AG04449 (cell line): ENCODE measurements at regions not wholly inside any gene's neighbourhood (a gene's known extent, or its start where the extent isn't known, plus 50 kb on each side); places are given as distances from the start of the nearest gene placed in this dataset.

Experiments
- CTCF ChIA-PET: fragments of 350-600 bp; formaldehyde crosslinking; extraction: SDS; loops from one replicate; lab custom pipeline; 2021; ENCODE audit warnings: antibody characterized with exemption; lab: Yijun Ruan, JAX
- POLR2A ChIA-PET: fragments of 400-600, 350-600 bp; formaldehyde crosslinking; extraction: SDS; loops from one replicate; lab custom pipeline; 2020; ENCODE audit warnings: antibody characterized with exemption, inconsistent platforms; lab: Yijun Ruan, JAX
- DNase-seq: peaks from one replicate; pipeline ENCODE4 v3.0.0-alpha.2; 2010; ENCODE audit warnings: low read depth, low spot score
- H3K4me3 ChIP-seq: 2 replicates; pipeline ENCODE4 v1.5.1; 2011; ENCODE audit warnings: low read depth, mild to moderate bottlenecking, control low read depth, low read length
- CTCF ChIP-seq: IDR thresholded peaks from one replicate; pipeline ENCODE4 v1.5.1; 2011; ENCODE audit warnings: mild to moderate bottlenecking, moderate library complexity, low read length, control low read depth, inconsistent platforms; ENCODE audit not compliant: insufficient read depth; ENCODE audit errors: missing control alignments

DNA sequence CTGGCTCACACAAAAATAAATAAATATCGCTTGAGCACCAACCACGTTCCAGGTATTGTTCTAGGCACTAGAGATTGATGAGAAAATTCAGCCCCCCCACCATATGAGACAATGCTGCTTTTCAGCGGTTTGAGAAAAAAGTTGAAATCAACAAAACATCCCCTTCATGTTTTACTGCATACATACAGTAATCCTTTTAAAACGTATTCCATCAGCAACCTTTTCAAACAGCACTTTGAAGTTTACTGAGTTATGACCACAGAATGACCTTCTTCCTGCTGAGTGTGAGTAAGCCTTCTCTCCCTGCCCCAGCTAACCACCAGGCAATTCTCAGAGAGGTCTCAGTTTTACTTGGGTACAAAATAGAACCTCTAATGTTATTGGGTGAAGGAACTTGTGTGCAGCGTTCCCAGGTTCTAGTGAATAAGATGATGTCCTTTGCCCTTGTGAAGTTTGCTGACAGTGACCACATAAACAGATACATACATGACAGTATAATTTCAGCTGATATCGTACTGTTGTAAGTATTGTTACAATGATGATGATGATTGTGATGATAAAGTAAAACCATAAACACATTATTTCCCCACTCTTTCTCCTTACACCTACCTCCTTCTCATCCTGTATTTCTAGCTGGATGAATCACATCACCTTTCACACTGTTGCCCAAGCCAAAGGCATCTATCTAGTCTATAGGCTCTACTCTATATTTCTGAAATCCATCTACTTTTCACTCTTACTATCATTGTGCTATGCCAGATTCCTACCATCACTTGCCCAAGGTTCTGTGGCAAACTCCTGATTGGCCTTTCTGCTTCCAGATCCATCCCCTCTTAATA, 124.4 kb upstream of the KRR1 start:
- no peak overlapping the region for H3K4me3 ChIP-seq
- DNase-seq: peak; percentile 42
- TF ChIP-seq CTCF: no peak
- ChIA-PET POLR2A (interaction anchor here (0.6 to 1.0 kb wide), 2 partner anchors 238 to 396 kb away, joined by 3 to 4 read pairs; partner anchors contain the start of gene PHLDA1), CTCF (interaction anchor here (1.6 kb wide), 1 partner anchor 395 kb away, joined by 4 read pairs; the partner anchor contains the start of gene PHLDA1)

GRCh38 chr12:75634244-75635222, 123.1 kb upstream of the KRR1 start:
- POLR2A ChIA-PET: interaction anchor here (0.6 kb wide), 1 partner anchor 37 kb away, joined by 4 read pairs; no protein-coding TSS in a partner anchor
- H3K4me3 ChIP-seq: no peak overlapping the region
- TF ChIP-seq CTCF: no peak
- CTCF ChIA-PET: no interaction called here
- no peak for DNase-seq

DNA sequence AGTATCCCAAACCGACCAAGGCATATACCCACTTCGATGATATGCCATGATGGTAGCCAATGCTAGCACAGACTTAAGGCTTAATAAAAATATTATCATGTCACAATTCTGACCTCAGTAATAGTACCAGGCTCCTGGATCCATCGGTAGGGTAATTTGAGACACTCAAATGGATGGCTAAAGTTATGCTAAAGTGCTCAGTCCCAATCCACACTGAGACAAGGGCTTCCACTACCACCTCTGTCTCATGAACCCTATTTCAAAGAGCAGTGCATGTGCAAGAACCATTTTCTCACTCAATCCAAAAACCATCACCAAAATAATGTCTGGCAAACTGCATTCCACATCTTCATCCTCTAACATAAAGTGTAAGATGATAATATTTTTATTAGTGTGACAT, 122.4 kb upstream of the KRR1 start:
- TF ChIP-seq CTCF: no peak
- CTCF ChIA-PET: no interaction called here

GRCh38 chr12:75632442-75632841, 121.0 kb upstream of the KRR1 start:
- CTCF ChIA-PET: no interaction called here
- no peak for TF ChIP-seq CTCF
- no peak overlapping the region for H3K4me3 ChIP-seq
- no peak for DNase-seq
- POLR2A ChIA-PET: no interaction called here

More for the DNA sequence above, 122.4 kb upstream of the KRR1 start:
- no peak for DNase-seq
- POLR2A ChIA-PET: no interaction called here
- H3K4me3 ChIP-seq: no peak overlapping the region

- no peak for TF ChIP-seq CTCF
- no peak overlapping the region for H3K4me3 ChIP-seq
- CTCF ChIA-PET: no interaction called here
- POLR2A ChIA-PET: no interaction called here
- no peak for DNase-seq
Observed at GRCh38 chr12:75631831-75632230, 120.4 kb upstream of the KRR1 start.

- POLR2A ChIA-PET: no interaction called here
- no peak for TF ChIP-seq CTCF
- CTCF ChIA-PET: no interaction called here
- H3K4me3 ChIP-seq: no peak overlapping the region
- DNase-seq: no peak
Observed at GRCh38 chr12:75630091-75630490, 118.7 kb upstream of the KRR1 start.
